Nucleus accumbens (tissue), 56 donors: ENCODE measurements at regions not wholly inside any gene's neighbourhood (a gene's known extent, or its start where the extent isn't known, plus 50 kb on each side); places are given as distances from the start of the nearest gene placed in this dataset.
"Not testable (repeated sequence)": the region's sequence is repeated elsewhere in the genome, so short reads cannot be mapped to it uniquely, and the experiment has no call there.

Experiments
- DNase-seq, 56 donors: peaks; one replicate each; lab custom pipeline; 2025; lab: John Stamatoyannopoulos, UW

GRCh38 chr9:87040410-87041009, 93.2 kb upstream of the GAS1 start:
- no peak for DNase-seq

- not testable (repeated sequence) for DNase-seq
Observed at GRCh38 chr9:87041553-87042235, 94.4 kb upstream of the GAS1 start.

GRCh38 chr9:87049929-87050608, 102.8 kb upstream of the GAS1 start:
- DNase-seq, result not testable (repeated sequence)

GRCh38 chr9:87054999-87055686, 107.8 kb upstream of the GAS1 start:
- no peak for DNase-seq

- no peak for DNase-seq
Observed at GRCh38 chr9:87059772-87060171, 112.5 kb upstream of the GAS1 start.

- no peak for DNase-seq
Observed at GRCh38 chr9:87062746-87063145, 115.4 kb upstream of the GAS1 start.

- no peak for DNase-seq
Observed at GRCh38 chr9:87063246-87063645, 115.9 kb upstream of the GAS1 start.

- DNase-seq, result no peak
Observed at GRCh38 chr9:87063871-87064270, 116.6 kb upstream of the GAS1 start.

- DNase-seq, result no peak
Observed at GRCh38 chr9:87064311-87064710, 117.0 kb upstream of the GAS1 start.

GRCh38 chr9:87065981-87066380, 118.7 kb upstream of the GAS1 start:
- no peak for DNase-seq

- no peak for DNase-seq
Observed at GRCh38 chr9:87067426-87067825, 120.1 kb upstream of the GAS1 start.

- DNase-seq, result no peak
Observed at GRCh38 chr9:87068177-87068840, 121.0 kb upstream of the GAS1 start.

- no peak for DNase-seq
Observed at GRCh38 chr9:87069690-87070089, 122.4 kb upstream of the GAS1 start.

- no peak for DNase-seq
Observed at GRCh38 chr9:87070336-87070735, 123.0 kb upstream of the GAS1 start.

- no peak for DNase-seq
Observed at GRCh38 chr9:87071473-87071872, 124.2 kb upstream of the GAS1 start.

GRCh38 chr9:87073692-87074091, 126.4 kb upstream of the GAS1 start:
- no peak for DNase-seq

GRCh38 chr9:87075537-87075936, 128.2 kb upstream of the GAS1 start:
- DNase-seq, result no peak

GRCh38 chr9:87076825-87077224, 129.5 kb upstream of the GAS1 start:
- DNase-seq, result no peak

- DNase-seq, result no peak
Observed at GRCh38 chr9:87077986-87078385, 130.7 kb upstream of the GAS1 start.

GRCh38 chr9:87080512-87081264, 133.4 kb upstream of the GAS1 start:
- DNase-seq, result no peak
